NCI-H1930 (cell line): ENCODE measurements at regions not wholly inside any gene's neighbourhood (a gene's known extent, or its start where the extent isn't known, plus 50 kb on each side); places are given as distances from the start of the nearest gene placed in this dataset.

ENCODE experiments used
- DNase-seq, 2 experiments: peaks; one replicate each; lab custom pipeline; 2025; lab: John Stamatoyannopoulos, UW

GRCh38 chr4:4637710-4638109 is 95.9 kb upstream of the STX18 start:
- DNase-seq, result no peak

GRCh38 chr4:4633431-4633830 is 91.6 kb upstream of the STX18 start:
- no peak for DNase-seq

- no peak for DNase-seq
Observed at GRCh38 chr4:4631150-4631549, 89.3 kb upstream of the STX18 start.

- no peak for DNase-seq
Observed at GRCh38 chr4:4627906-4628305, 86.1 kb upstream of the STX18 start.

- no peak for DNase-seq
Observed at GRCh38 chr4:4627111-4627510, 85.3 kb upstream of the STX18 start.

GRCh38 chr4:4625488-4625887 is 83.6 kb upstream of the STX18 start:
- no peak for DNase-seq

GRCh38 chr4:4624276-4624897 is 82.5 kb upstream of the STX18 start:
- no peak for DNase-seq

GRCh38 chr4:4619821-4620220 is 78.0 kb upstream of the STX18 start:
- DNase-seq, result no peak

- DNase-seq, result no peak
Observed at GRCh38 chr4:4618847-4619246, 77.0 kb upstream of the STX18 start.

- DNase-seq, result no peak
Observed at GRCh38 chr4:4614925-4615678, 73.3 kb upstream of the STX18 start.

GRCh38 chr4:4613641-4614286 is 71.9 kb upstream of the STX18 start:
- DNase-seq, result no peak

GRCh38 chr4:4613126-4613465 is 71.2 kb upstream of the STX18 start:
- DNase-seq, result no peak

- DNase-seq, result no peak
Observed at GRCh38 chr4:4610672-4611071, 68.8 kb upstream of the STX18 start.

- DNase-seq, result no peak
Observed at GRCh38 chr4:4609622-4610334, 67.9 kb upstream of the STX18 start.

GRCh38 chr4:4608214-4608537 is 66.3 kb upstream of the STX18 start:
- no peak for DNase-seq

GRCh38 chr4:4607336-4608213 is 65.7 kb upstream of the STX18 start:
- DNase-seq, result no peak

GRCh38 chr4:4606321-4606720 is 64.5 kb upstream of the STX18 start:
- no peak for DNase-seq

- no peak for DNase-seq
Observed at GRCh38 chr4:4605849-4606248, 64.0 kb upstream of the STX18 start.

- DNase-seq, result no peak
Observed at GRCh38 chr4:4603592-4603991, 61.7 kb upstream of the STX18 start.

- DNase-seq, result no peak
Observed at GRCh38 chr4:4603067-4603466, 61.2 kb upstream of the STX18 start.

GRCh38 chr4:4602468-4602867 is 60.6 kb upstream of the STX18 start:
- DNase-seq, result no peak

GRCh38 chr4:4601803-4602369 is 60.0 kb upstream of the STX18 start:
- no peak for DNase-seq
